Astrocyte (in vitro differentiated cells and primary cell): ENCODE measurements at regions not wholly inside any gene's neighbourhood (a gene's known extent, or its start where the extent isn't known, plus 50 kb on each side); places are given as distances from the start of the nearest gene placed in this dataset.

ENCODE experiments used
- DNase-seq: peaks from one replicate; pipeline ENCODE4 v3.0.0-alpha.2; 2010; ENCODE audit warnings: low read depth
- FAIRE-seq: peaks from 2 replicates; lab custom pipeline; 2011; peaks lifted over from hg19 to GRCh38; lab: Jason Lieb, UNC
- H2AFZ ChIP-seq: 2 replicates; pipeline ENCODE4 v1.6.0; 2012; ENCODE audit warnings: low read depth, low read length, inconsistent platforms
- H3K27ac ChIP-seq: 2 replicates; pipeline ENCODE4 v1.5.1; 2011; ENCODE audit warnings: low read depth, low read length, inconsistent platforms
- H3K27me3 ChIP-seq: 2 replicates; pipeline ENCODE4 v1.6.0; 2011; ENCODE audit warnings: low read length, inconsistent platforms; ENCODE audit not compliant: insufficient read depth
- H3K36me3 ChIP-seq: 2 replicates; pipeline ENCODE4 v1.5.1; 2011; ENCODE audit warnings: low read length, inconsistent platforms; ENCODE audit not compliant: insufficient read depth
- H3K4me1 ChIP-seq: 2 replicates; pipeline ENCODE4 v1.5.1; 2011; ENCODE audit warnings: low read length, inconsistent platforms; ENCODE audit not compliant: insufficient read depth
- H3K4me2 ChIP-seq: 2 replicates; pipeline ENCODE4 v1.6.0; 2012; ENCODE audit warnings: low read length, inconsistent platforms
- H3K4me3 ChIP-seq: 2 replicates; pipeline ENCODE4 v1.5.1; 2011; ENCODE audit warnings: low read depth, mild to moderate bottlenecking, low read length, inconsistent platforms; ENCODE audit not compliant: insufficient read depth
- H3K79me2 ChIP-seq: 2 replicates; pipeline ENCODE4 v1.6.0; 2012; ENCODE audit warnings: mild to moderate bottlenecking, low read length, inconsistent platforms; ENCODE audit not compliant: insufficient read depth
- H3K9ac ChIP-seq: 2 replicates; pipeline ENCODE4 v1.6.0; 2012; ENCODE audit warnings: mild to moderate bottlenecking, low read length, inconsistent platforms
- H3K9me3 ChIP-seq: 2 replicates; pipeline ENCODE4 v1.5.1; 2012; ENCODE audit warnings: low read depth, mild to moderate bottlenecking, low read length, inconsistent platforms; ENCODE audit not compliant: insufficient read depth
- H4K20me1 ChIP-seq: 2 replicates; pipeline ENCODE4 v1.6.0; 2012; ENCODE audit warnings: low read length, inconsistent platforms; ENCODE audit not compliant: insufficient read depth
- H3K27ac Mint-ChIP-seq: one replicate; pipeline ENCODE4 v1.8.0; 2021; ENCODE audit warnings: mild to moderate bottlenecking, mixed read lengths; ENCODE audit not compliant: unreplicated experiment
- H3K27me3 Mint-ChIP-seq: one replicate; pipeline ENCODE4 v1.8.0; 2021; ENCODE audit warnings: low read depth, mixed read lengths; ENCODE audit not compliant: unreplicated experiment
- H3K36me3 Mint-ChIP-seq: one replicate; pipeline ENCODE4 v1.8.0; 2021; ENCODE audit warnings: low read depth, mixed read lengths; ENCODE audit not compliant: unreplicated experiment
- H3K4me1 Mint-ChIP-seq: one replicate; pipeline ENCODE4 v1.8.0; 2021; ENCODE audit warnings: low read depth, mixed read lengths; ENCODE audit not compliant: unreplicated experiment
- H3K4me3 Mint-ChIP-seq: one replicate; pipeline ENCODE4 v1.8.0; 2021; ENCODE audit warnings: mild to moderate bottlenecking, moderate library complexity, mixed read lengths; ENCODE audit not compliant: unreplicated experiment
- H3K9me3 Mint-ChIP-seq: one replicate; pipeline ENCODE4 v1.8.0; 2021; ENCODE audit warnings: mild to moderate bottlenecking, mixed read lengths; ENCODE audit not compliant: unreplicated experiment
- EZH2 ChIP-seq: IDR thresholded peaks from 2 replicates; pipeline ENCODE4 v1.6.1; 2012; ENCODE audit warnings: mild to moderate bottlenecking, low read length, inconsistent platforms; ENCODE audit not compliant: insufficient read depth
- TF ChIP-seq, protein P1 (sequence below): IDR thresholded peaks from 2 replicates; pipeline ENCODE4 v1.5.1; 2011; ENCODE audit warnings: low read depth, mild to moderate bottlenecking, inconsistent platforms, low read length, moderate library complexity; ENCODE audit not compliant: insufficient read depth

DNA sequence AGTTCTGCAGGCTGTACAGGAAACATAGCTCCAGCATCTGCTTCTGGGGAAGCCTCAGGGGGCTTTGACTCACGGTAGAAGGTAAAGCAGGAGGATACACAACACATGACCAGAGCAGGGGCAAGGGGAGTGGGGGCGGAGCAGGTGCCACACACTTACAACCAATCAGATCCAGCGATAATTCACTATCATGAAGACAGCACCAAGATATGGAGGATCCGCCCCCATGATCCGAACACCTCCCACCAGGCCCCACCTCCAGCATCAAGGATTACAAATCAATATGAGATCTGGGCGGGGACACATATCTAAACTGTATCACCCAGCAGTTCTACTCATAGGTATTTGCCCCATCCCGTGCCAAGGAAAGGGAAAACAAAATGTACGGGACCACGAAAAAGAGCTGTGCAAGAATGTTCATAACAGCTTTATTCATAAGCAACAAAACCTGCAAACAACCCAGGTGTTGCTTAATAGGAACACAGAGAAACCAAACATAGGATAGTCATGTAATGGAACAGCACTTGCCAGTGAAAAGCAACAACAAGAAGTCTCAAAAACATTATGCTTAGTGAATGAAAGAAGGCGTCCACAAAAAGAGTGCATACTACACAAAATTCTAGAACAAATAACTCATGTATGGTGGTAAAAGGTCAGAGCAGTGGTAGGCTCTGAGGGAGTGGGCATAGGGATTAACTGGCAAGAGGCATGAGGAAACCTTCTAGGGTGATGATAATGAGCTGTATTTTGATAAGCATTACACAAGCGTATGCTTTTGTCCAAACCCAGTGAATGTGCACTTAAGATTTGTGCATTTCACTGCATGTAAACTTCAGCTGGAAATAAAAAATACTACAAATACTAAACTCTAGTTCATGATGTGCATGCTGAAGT, 130.9 kb upstream of the FAM9B start:
- peak overlapping the region; percentile 19 for H3K27ac ChIP-seq

DNA sequence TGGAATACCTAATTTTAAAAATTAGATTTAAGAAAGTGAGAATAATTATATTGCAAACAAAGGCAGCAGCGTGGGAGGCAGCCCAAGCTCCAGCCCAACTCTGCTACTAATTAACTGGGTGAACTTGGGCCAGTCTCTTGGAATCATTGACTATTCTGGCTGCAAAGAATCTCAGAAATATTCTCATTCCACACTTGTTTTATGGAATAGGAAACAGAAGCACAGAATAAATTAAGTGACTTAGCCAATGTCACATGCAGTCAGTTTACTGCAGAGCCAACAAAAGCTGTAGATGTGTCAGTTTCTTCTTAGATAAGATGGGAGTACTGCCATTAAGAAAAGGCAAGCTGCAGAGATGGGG, 132.6 kb upstream of the FAM9B start:
- no peaks in the 10 kb centered on the region for H4K20me1 ChIP-seq
- no peak overlapping the region for H3K4me2 ChIP-seq
- DNase-seq = peak; percentile 32
- no peaks in the 10 kb centered on the region for H3K9me3 ChIP-seq
- no peaks in the 10 kb centered on the region for H3K36me3 Mint-ChIP-seq
- no peak overlapping the region for H3K27ac ChIP-seq
- peak; percentile 95 for FAIRE-seq
- H3K4me3 ChIP-seq = no peak overlapping the region
- TF ChIP-seq EZH2 = no peak
- TF ChIP-seq, protein P1, sequence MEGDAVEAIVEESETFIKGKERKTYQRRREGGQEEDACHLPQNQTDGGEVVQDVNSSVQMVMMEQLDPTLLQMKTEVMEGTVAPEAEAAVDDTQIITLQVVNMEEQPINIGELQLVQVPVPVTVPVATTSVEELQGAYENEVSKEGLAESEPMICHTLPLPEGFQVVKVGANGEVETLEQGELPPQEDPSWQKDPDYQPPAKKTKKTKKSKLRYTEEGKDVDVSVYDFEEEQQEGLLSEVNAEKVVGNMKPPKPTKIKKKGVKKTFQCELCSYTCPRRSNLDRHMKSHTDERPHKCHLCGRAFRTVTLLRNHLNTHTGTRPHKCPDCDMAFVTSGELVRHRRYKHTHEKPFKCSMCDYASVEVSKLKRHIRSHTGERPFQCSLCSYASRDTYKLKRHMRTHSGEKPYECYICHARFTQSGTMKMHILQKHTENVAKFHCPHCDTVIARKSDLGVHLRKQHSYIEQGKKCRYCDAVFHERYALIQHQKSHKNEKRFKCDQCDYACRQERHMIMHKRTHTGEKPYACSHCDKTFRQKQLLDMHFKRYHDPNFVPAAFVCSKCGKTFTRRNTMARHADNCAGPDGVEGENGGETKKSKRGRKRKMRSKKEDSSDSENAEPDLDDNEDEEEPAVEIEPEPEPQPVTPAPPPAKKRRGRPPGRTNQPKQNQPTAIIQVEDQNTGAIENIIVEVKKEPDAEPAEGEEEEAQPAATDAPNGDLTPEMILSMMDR = no peak
- H3K4me1 ChIP-seq = peaks cover 21% of the 10 kb centered on the region
- no peaks in the 10 kb centered on the region for H3K36me3 ChIP-seq
- H3K27me3 Mint-ChIP-seq = no peaks in the 10 kb centered on the region
- peaks cover 17% of the 10 kb centered on the region for H3K4me1 Mint-ChIP-seq
- H3K9me3 Mint-ChIP-seq = peaks cover 3% of the 10 kb centered on the region
- H3K27ac Mint-ChIP-seq = peak overlapping the region; percentile 47
- no peaks in the 10 kb centered on the region for H3K27me3 ChIP-seq
- H3K9ac ChIP-seq = no peak overlapping the region
- no peaks in the 10 kb centered on the region for H3K79me2 ChIP-seq
- no peak overlapping the region for H3K4me3 Mint-ChIP-seq
- H2AFZ ChIP-seq = no peak overlapping the region

More for the DNA sequence above, 130.9 kb upstream of the FAM9B start:
- H2AFZ ChIP-seq = no peak overlapping the region
- no peaks in the 10 kb centered on the region for H3K9me3 ChIP-seq
- no peak overlapping the region for H3K4me3 Mint-ChIP-seq
- H3K4me3 ChIP-seq = no peak overlapping the region
- peak; percentile 95 for FAIRE-seq
- no peaks in the 10 kb centered on the region for H3K27me3 Mint-ChIP-seq
- TF ChIP-seq, protein P1 = no peak
- TF ChIP-seq EZH2 = no peak
- H4K20me1 ChIP-seq = no peaks in the 10 kb centered on the region
- H3K27ac Mint-ChIP-seq = peak overlapping the region; percentile 93
- no peaks in the 10 kb centered on the region for H3K36me3 ChIP-seq
- H3K27me3 ChIP-seq = peaks cover 3% of the 10 kb centered on the region
- H3K9ac ChIP-seq = no peak overlapping the region
- H3K36me3 Mint-ChIP-seq = no peaks in the 10 kb centered on the region
- peaks cover 3% of the 10 kb centered on the region for H3K9me3 Mint-ChIP-seq
- peaks cover 21% of the 10 kb centered on the region for H3K4me1 Mint-ChIP-seq
- H3K4me2 ChIP-seq = peak overlapping the region; percentile 26
- peak; percentile 22 for DNase-seq
- peaks cover 21% of the 10 kb centered on the region for H3K4me1 ChIP-seq
- no peaks in the 10 kb centered on the region for H3K79me2 ChIP-seq
